ENCODE measurements at regions not wholly inside any gene's neighbourhood (a gene's known extent, or its start where the extent isn't known, plus 50 kb on each side); places are given as distances from the start of the nearest gene placed in this dataset.
"Not testable (repeated sequence)": the region's sequence is repeated elsewhere in the genome, so short reads cannot be mapped to it uniquely, and the experiment has no call there.

- not testable (repeated sequence) for DNase-seq
Observed at GRCh38 chr9:108393481-108394001, 462.2 kb downstream of the ACTL7B start.

DNA sequence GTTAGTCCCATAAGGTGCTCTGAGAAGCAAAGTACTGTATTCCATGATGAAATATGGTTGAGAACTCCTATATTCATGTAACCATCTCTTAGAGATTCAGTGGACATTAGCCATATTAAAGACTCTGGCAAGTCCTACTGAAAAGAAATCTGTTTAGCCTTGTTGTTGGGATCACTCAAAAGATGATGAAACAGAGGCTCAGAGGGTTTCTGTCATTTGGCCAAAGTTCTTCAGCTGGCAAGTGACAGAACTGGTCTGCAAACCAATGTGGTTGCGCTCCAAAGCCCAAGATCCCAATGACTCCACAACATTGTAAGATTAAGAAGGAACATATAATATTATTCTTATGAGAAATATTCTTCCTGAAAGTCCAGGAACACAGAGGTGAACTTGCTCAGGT is 462.9 kb downstream of the ACTL7B start:
- DNase-seq: no peak

GRCh38 chr9:108389056-108389455 is 466.7 kb downstream of the ACTL7B start:
- no peak for DNase-seq

DNA sequence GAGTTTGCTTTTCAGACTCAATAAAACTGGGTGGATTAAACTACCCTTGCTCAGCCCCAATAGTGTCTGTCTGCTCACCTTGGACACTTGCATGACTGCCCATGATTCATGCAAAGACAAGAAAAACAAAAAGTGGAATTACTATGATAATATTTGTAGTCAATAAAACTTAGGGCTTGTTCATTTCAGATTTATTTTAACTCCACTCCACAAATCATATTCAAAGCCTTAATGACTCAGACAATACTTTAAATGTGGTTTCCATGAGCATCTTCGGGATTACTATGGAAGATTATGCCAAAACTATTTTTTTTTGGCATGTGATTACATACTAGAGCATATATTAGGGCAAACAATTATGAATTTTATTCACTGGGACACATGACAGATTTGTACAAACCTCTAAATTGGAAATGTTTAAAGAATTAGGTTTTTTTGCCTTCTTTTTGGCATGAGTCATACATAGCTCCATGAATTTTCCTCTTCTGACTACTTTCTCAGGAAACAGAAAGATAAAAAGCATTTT is 468.9 kb downstream of the ACTL7B start:
- peak; percentile 82 for DNase-seq

GRCh38 chr9:108386032-108386431 is 469.8 kb downstream of the ACTL7B start:
- no peak for DNase-seq

- no peak for DNase-seq
Observed at GRCh38 chr9:108383796-108384195, 472.0 kb downstream of the ACTL7B start.

DNA sequence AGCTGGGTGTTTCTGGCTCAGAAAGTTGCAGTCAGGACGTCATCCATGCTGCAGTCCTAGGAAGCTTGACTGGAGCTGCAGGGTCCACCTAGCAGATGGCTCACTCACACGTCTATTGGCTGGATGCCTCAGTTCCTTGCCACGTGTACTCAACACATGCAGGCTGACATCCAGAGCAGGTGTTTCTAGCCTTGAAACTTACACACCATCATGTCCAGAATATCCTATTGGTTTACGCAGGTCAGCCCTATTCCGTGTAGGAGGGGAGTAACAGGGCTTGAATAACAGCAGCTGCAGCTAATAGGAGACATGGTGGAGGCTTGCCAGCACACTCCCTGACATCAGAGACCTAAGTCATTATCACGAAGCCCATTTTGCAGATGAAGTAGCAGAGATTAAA is 473.5 kb downstream of the ACTL7B start:
- no peak for DNase-seq

GRCh38 chr9:108377881-108378280 is 477.9 kb downstream of the ACTL7B start:
- no peak for DNase-seq

DNA sequence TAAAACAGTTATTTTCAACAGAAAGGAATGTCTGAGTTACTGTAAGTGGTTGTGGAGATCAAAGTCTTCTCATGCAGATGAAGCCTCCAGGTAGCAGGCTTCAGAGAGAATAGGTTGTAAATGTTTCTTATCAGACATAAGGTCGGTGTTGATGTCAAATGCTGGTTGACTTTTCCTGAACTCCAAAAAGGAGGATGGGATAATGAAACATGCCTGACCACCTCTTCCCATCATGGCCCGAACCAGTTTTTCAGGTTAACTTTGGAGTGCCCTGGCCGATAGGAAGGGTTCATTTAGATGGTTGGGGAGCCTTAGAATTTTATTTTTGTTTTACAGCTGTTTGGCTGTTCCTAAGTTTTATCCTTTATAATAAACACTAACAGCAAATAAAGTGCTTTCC is 478.4 kb downstream of the ACTL7B start:
- no peak for DNase-seq

DNA sequence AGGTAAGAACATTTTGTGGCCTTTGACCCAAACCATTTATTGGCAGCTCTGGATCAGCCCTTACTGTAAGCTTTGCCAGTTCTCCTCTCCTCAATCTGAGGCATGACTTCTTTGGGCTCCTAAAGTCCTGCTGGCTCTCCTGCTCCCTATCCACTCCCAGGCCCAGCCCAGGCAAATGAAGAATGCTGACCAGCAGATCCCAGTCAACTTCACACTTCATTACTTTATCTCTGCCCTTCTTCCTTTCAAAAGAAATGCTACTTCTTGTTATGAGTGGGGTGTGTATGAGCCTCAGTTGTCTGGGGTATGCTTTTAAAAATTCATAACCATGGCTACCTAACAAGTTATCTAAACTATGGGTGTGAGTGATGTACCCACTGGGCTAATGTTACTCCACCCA is 479.6 kb downstream of the ACTL7B start:
- DNase-seq: no peak

- DNase-seq: peak; percentile 70
Observed at GRCh38 chr9:108374626-108375025, 481.2 kb downstream of the ACTL7B start.

- DNase-seq: no peak
Observed at GRCh38 chr9:108367188-108367587, 488.6 kb downstream of the ACTL7B start.

- no peak for DNase-seq
Observed at GRCh38 chr9:108363311-108363710, 492.5 kb downstream of the ACTL7B start.

- DNase-seq: no peak
Observed at GRCh38 chr9:108360304-108360703, 495.5 kb downstream of the ACTL7B start.

GRCh38 chr9:108356806-108357205 is 499.0 kb downstream of the ACTL7B start:
- no peak for DNase-seq

- no peak for DNase-seq
Observed at GRCh38 chr9:108351571-108351970, 504.2 kb downstream of the ACTL7B start.

GRCh38 chr9:108347463-108348188 is 508.2 kb downstream of the ACTL7B start:
- DNase-seq: no peak

- DNase-seq: no peak
Observed at GRCh38 chr9:108345826-108346225, 510.0 kb downstream of the ACTL7B start.

DNA sequence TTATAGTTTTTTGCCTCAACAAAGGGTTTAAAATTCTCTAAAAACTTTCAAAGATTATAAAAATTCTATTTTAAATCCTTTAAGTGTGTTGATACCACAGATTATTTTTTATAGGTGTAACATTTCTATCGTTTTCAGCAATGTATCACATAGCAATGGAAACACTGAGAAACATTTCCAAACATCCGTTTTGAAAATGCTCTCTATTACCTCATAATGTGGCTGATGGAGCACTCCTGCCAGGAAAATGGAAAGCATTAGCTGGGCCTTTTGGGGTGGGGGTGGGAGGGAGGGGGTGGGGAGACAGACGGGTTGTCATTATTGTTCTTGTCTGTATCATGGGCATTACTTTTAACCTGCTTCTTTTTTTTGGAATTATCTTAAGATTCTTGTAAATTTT is 516.5 kb downstream of the ACTL7B start:
- no peak for DNase-seq

- DNase-seq: no peak
Observed at GRCh38 chr9:108336575-108336974, 519.2 kb downstream of the ACTL7B start.

- no peak for DNase-seq
Observed at GRCh38 chr9:108333530-108333983, 522.2 kb downstream of the ACTL7B start.

- DNase-seq: no peak
Observed at GRCh38 chr9:108331596-108331995, 524.2 kb downstream of the ACTL7B start.

GRCh38 chr9:108325406-108325805 is 530.4 kb downstream of the ACTL7B start:
- no peak for DNase-seq

DNA sequence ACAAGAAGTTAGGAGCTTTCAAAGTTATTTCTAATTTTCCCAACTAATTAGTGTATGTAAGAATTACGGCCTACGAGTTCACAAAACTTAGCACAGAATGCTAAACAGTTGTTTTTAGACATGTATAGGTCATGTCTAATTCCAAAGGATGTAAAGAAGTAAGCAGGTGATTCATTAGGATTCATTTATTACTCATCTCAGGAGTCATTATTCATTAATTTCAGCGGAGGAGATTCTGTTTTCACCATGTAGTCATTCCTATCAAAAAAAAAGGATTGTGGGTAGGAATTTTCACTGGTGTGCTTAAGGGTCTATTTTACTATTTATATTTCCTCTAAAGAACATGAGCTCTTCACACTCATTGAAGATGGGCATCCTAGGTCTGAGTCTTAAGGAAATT is 532.2 kb downstream of the ACTL7B start:
- no peak for DNase-seq

Measured in EL (cell line).